ENCODE measurements at regions not wholly inside any gene's neighbourhood (a gene's known extent, or its start where the extent isn't known, plus 50 kb on each side); places are given as distances from the start of the nearest gene placed in this dataset.

- TF ChIP-seq CTCF (IDR thresholded peaks at IDR 0.05), result no peak
- TF ChIP-seq REST (IDR thresholded peaks at IDR 0.05), result no peak
- TF ChIP-seq EP300 (IDR thresholded peaks at IDR 0.05), result no peak
- TF ChIP-seq FOSL2 (IDR thresholded peaks at IDR 0.05), result no peak
- no peak for TF ChIP-seq FOSL2 (CRISPR knock-in tag; IDR thresholded peaks at IDR 0.05)
- no peak for TF ChIP-seq CEBPB (IDR thresholded peaks at IDR 0.05)
- no peak for TF ChIP-seq USF2 (IDR thresholded peaks at IDR 0.05)
- TF ChIP-seq PBX3 (IDR thresholded peaks at IDR 0.05), result no peak
- no peak for TF ChIP-seq POLR2A (IDR thresholded peaks at IDR 0.05; ENCODE audit: low read length)
- TF ChIP-seq MAFK (IDR thresholded peaks at IDR 0.05; ENCODE audit: partially characterized antibody), result no peak
- TF ChIP-seq NR3C1 (IDR thresholded peaks at IDR 0.05), result no peak
Measured at GRCh38 chr14:105859717-105860614, 333.6 kb downstream of the TMEM121 start.
